HepG2 (cell line): ENCODE measurements at regions not wholly inside any gene's neighbourhood (a gene's known extent, or its start where the extent isn't known, plus 50 kb on each side); places are given as distances from the start of the nearest gene placed in this dataset.

ENCODE experiments used
- CEBPG ChIP-seq: IDR thresholded peaks from 2 replicates; pipeline ENCODE4 v1.6.1; 2016
- ERF ChIP-seq: IDR thresholded peaks from 2 replicates; pipeline ENCODE4 v1.6.1; 2018; ENCODE audit warnings: missing biosample characterization, missing genetic modification reagents
- GABPB1 ChIP-seq: IDR thresholded peaks from 2 replicates; pipeline ENCODE4 v1.6.1; 2016; ENCODE audit warnings: mild to moderate bottlenecking, missing genetic modification reagents, moderate library complexity, missing compliant biosample characterization
- MAFF ChIP-seq: IDR thresholded peaks from 2 replicates; pipeline ENCODE4 v1.6.1; 2011; ENCODE audit warnings: low read depth, low read length, improper control_type of control experiment
- MIER3 ChIP-seq: IDR thresholded peaks from 2 replicates; pipeline ENCODE4 v1.6.1; 2016; ENCODE audit warnings: missing compliant biosample characterization, borderline replicate concordance
- SALL1 ChIP-seq: sonication (generic); formaldehyde crosslinking; IDR thresholded peaks from 2 replicates; pipeline ENCODE4 v1.8.0; 2022; ENCODE audit warnings: mild to moderate bottlenecking, missing genetic modification reagents
- SMARCC2 ChIP-seq: fragments of 450-650 bp; IDR thresholded peaks from 2 replicates; pipeline ENCODE4 v1.6.1; 2017; ENCODE audit warnings: antibody characterized with exemption, mild to moderate bottlenecking
- TBL1XR1 ChIP-seq: fragments of 150-350 bp; IDR thresholded peaks from 2 replicates; pipeline ENCODE4 v1.6.1; 2014; ENCODE audit warnings: borderline replicate concordance, low read length; ENCODE audit not compliant: partially characterized antibody
- TBP ChIP-seq: sonication (generic); formaldehyde crosslinking; IDR thresholded peaks from 2 replicates; pipeline ENCODE4 v1.5.0; 2020; ENCODE audit warnings: missing genetic modification reagents
- ZNF207 ChIP-seq: fragments of 450-650 bp; IDR thresholded peaks from 2 replicates; pipeline ENCODE4 v1.6.1; 2016; ENCODE audit warnings: antibody characterized with exemption, borderline replicate concordance
- ZNF674 ChIP-seq: sonication (generic); formaldehyde crosslinking; IDR thresholded peaks from 2 replicates; pipeline ENCODE4 v1.5.0; 2020; ENCODE audit warnings: low read depth, mild to moderate bottlenecking, missing genetic modification reagents
- TF ChIP-seq, protein P1 (sequence below): sonication (generic); formaldehyde crosslinking; IDR thresholded peaks from 2 replicates; pipeline ENCODE4 v1.4.0; 2020; ENCODE audit warnings: low read depth, missing genetic modification reagents
- TF ChIP-seq, protein P2 (sequence below): sonication (generic); formaldehyde crosslinking; IDR thresholded peaks from 2 replicates; pipeline ENCODE4 v1.5.0; 2020; ENCODE audit warnings: missing genetic modification reagents, mild to moderate bottlenecking, borderline replicate concordance
- TF ChIP-seq, protein P3 (sequence below): sonication (generic); formaldehyde crosslinking; IDR thresholded peaks from 2 replicates; pipeline ENCODE4 v1.4.0; 2020; ENCODE audit warnings: missing genetic modification reagents, borderline replicate concordance
- TF ChIP-seq, protein P4 (sequence below): sonication (generic); formaldehyde crosslinking; IDR thresholded peaks from 2 replicates; pipeline ENCODE4 v1.5.1; 2020; ENCODE audit warnings: missing genetic modification reagents, mild to moderate bottlenecking, borderline replicate concordance
- TF ChIP-seq, protein P5 (sequence below): sonication (generic); formaldehyde crosslinking; conservative IDR thresholded peaks from 2 replicates; pipeline ENCODE4 v1.4.0; 2020; ENCODE audit warnings: missing genetic modification reagents
- TF ChIP-seq, protein P6 (sequence below): IDR thresholded peaks from 2 replicates; pipeline ENCODE4 v1.6.1; 2018; ENCODE audit warnings: missing genetic modification reagents, mild to moderate bottlenecking, missing compliant biosample characterization

DNA sequence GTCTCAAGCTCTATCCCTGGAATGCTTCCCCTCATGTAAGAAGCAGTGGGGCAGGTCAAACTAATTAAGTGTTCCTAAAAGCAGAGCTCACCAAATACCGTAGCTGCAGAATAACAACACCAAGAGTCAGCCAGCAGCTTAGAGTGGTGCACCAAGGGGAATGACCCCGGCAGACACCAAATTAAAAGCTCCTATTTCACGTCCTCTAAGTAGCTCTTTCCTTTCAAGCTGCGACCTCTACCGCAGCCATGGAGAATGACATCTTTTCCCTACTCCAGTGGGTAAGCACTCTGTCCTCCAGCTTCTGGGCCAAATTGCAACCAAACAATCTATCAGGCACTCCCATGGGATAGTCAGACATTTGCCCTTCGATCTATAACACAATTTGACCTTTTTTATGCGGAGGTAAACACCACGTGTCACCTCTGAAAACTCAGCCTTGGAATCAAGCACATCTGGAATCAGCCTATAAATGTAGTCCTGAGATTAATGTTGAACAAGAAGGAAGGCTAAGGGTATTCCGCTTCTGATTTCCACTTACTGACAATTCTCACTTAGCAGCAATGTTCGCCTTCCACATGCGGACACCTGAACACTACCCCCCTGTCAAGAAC, 67.6 kb upstream of the CDKN3 start (continued):
- TF ChIP-seq, protein P1, sequence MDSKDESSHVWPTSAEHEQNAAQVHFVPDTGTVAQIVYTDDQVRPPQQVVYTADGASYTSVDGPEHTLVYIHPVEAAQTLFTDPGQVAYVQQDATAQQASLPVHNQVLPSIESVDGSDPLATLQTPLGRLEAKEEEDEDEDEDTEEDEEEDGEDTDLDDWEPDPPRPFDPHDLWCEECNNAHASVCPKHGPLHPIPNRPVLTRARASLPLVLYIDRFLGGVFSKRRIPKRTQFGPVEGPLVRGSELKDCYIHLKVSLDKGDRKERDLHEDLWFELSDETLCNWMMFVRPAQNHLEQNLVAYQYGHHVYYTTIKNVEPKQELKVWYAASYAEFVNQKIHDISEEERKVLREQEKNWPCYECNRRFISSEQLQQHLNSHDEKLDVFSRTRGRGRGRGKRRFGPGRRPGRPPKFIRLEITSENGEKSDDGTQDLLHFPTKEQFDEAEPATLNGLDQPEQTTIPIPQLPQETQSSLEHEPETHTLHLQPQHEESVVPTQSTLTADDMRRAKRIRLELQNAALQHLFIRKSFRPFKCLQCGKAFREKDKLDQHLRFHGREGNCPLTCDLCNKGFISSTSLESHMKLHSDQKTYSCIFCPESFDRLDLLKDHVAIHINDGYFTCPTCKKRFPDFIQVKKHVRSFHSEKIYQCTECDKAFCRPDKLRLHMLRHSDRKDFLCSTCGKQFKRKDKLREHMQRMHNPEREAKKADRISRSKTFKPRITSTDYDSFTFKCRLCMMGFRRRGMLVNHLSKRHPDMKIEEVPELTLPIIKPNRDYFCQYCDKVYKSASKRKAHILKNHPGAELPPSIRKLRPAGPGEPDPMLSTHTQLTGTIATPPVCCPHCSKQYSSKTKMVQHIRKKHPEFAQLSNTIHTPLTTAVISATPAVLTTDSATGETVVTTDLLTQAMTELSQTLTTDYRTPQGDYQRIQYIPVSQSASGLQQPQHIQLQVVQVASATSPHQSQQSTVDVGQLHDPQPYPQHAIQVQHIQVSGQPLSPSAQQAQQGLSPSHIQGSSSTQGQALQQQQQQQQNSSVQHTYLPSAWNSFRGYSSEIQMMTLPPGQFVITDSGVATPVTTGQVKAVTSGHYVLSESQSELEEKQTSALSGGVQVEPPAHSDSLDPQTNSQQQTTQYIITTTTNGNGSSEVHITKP (CRISPR knock-in tag), result no peak
- TF ChIP-seq, protein P2, sequence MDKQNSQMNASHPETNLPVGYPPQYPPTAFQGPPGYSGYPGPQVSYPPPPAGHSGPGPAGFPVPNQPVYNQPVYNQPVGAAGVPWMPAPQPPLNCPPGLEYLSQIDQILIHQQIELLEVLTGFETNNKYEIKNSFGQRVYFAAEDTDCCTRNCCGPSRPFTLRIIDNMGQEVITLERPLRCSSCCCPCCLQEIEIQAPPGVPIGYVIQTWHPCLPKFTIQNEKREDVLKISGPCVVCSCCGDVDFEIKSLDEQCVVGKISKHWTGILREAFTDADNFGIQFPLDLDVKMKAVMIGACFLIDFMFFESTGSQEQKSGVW (CRISPR knock-in tag), result no peak
- peak; percentile 33 for TF ChIP-seq SALL1 (CRISPR knock-in tag)
- TF ChIP-seq, protein P3, sequence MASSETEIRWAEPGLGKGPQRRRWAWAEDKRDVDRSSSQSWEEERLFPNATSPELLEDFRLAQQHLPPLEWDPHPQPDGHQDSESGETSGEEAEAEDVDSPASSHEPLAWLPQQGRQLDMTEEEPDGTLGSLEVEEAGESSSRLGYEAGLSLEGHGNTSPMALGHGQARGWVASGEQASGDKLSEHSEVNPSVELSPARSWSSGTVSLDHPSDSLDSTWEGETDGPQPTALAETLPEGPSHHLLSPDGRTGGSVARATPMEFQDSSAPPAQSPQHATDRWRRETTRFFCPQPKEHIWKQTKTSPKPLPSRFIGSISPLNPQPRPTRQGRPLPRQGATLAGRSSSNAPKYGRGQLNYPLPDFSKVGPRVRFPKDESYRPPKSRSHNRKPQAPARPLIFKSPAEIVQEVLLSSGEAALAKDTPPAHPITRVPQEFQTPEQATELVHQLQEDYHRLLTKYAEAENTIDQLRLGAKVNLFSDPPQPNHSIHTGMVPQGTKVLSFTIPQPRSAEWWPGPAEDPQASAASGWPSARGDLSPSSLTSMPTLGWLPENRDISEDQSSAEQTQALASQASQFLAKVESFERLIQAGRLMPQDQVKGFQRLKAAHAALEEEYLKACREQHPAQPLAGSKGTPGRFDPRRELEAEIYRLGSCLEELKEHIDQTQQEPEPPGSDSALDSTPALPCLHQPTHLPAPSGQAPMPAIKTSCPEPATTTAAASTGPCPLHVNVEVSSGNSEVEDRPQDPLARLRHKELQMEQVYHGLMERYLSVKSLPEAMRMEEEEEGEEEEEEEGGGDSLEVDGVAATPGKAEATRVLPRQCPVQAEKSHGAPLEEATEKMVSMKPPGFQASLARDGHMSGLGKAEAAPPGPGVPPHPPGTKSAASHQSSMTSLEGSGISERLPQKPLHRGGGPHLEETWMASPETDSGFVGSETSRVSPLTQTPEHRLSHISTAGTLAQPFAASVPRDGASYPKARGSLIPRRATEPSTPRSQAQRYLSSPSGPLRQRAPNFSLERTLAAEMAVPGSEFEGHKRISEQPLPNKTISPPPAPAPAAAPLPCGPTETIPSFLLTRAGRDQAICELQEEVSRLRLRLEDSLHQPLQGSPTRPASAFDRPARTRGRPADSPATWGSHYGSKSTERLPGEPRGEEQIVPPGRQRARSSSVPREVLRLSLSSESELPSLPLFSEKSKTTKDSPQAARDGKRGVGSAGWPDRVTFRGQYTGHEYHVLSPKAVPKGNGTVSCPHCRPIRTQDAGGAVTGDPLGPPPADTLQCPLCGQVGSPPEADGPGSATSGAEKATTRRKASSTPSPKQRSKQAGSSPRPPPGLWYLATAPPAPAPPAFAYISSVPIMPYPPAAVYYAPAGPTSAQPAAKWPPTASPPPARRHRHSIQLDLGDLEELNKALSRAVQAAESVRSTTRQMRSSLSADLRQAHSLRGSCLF (CRISPR knock-in tag), result no peak
- no peak for TF ChIP-seq MAFF
- no peak for TF ChIP-seq MIER3 (CRISPR knock-in tag)
- TF ChIP-seq TBP, result no peak
- TF ChIP-seq, protein P4, sequence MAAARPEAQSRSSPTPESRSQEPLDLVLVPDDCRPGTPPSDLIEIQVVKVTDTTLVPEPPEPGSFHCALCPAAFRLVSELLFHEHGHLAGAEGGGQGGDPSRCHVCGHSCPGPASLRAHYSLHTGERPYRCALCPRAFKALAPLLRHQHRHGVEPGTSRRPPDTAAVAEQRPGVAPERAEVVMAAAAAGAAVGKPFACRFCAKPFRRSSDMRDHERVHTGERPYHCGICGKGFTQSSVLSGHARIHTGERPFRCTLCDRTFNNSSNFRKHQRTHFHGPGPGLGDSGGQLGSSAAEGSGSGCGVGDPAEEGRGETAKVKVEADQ (CRISPR knock-in tag), result no peak
- no peak for TF ChIP-seq GABPB1 (CRISPR knock-in tag)
- no peak for TF ChIP-seq TBL1XR1
- no peak for TF ChIP-seq ZNF207
- no peak for TF ChIP-seq SMARCC2
- TF ChIP-seq, protein P5, sequence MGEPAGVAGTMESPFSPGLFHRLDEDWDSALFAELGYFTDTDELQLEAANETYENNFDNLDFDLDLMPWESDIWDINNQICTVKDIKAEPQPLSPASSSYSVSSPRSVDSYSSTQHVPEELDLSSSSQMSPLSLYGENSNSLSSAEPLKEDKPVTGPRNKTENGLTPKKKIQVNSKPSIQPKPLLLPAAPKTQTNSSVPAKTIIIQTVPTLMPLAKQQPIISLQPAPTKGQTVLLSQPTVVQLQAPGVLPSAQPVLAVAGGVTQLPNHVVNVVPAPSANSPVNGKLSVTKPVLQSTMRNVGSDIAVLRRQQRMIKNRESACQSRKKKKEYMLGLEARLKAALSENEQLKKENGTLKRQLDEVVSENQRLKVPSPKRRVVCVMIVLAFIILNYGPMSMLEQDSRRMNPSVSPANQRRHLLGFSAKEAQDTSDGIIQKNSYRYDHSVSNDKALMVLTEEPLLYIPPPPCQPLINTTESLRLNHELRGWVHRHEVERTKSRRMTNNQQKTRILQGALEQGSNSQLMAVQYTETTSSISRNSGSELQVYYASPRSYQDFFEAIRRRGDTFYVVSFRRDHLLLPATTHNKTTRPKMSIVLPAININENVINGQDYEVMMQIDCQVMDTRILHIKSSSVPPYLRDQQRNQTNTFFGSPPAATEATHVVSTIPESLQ (CRISPR knock-in tag), result no peak
- no peak for TF ChIP-seq ERF (CRISPR knock-in tag)
- no peak for TF ChIP-seq ZNF674 (CRISPR knock-in tag)
- no peak for TF ChIP-seq CEBPG
- TF ChIP-seq, protein P6, sequence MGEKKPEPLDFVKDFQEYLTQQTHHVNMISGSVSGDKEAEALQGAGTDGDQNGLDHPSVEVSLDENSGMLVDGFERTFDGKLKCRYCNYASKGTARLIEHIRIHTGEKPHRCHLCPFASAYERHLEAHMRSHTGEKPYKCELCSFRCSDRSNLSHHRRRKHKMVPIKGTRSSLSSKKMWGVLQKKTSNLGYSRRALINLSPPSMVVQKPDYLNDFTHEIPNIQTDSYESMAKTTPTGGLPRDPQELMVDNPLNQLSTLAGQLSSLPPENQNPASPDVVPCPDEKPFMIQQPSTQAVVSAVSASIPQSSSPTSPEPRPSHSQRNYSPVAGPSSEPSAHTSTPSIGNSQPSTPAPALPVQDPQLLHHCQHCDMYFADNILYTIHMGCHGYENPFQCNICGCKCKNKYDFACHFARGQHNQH (CRISPR knock-in tag), result no peak
